HT-29 (cell line): ENCODE measurements at regions not wholly inside any gene's neighbourhood (a gene's known extent, or its start where the extent isn't known, plus 50 kb on each side); places are given as distances from the start of the nearest gene placed in this dataset.
A peak's percentile ranks its signal among the peaks of the same experiment; 100 is the strongest.

Experiments used
- DNase-seq: peaks from one replicate; pipeline ENCODE4 v3.0.0-alpha.2; 2015; ENCODE audit warnings: low spot score

DNA sequence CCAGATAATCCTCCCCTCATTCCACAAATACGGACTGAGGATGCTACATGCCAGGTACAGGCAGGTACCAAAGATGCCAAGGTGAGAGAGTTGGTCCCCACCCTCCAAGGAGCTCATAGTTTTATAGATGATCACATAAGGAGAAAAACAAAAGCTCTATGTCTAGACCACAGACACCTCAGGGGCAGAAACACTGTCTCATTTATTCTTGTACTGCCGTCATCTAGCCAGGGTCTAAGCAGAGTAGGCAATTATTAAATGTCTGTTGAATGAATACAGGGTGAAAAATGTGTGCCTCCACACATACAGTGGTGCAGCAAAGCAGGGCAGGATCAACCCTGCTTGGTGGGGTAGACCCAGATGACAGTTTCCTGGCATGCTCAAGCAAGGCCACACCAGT, 439.8 kb upstream of the JARID2 start:
- no peak for DNase-seq

DNA sequence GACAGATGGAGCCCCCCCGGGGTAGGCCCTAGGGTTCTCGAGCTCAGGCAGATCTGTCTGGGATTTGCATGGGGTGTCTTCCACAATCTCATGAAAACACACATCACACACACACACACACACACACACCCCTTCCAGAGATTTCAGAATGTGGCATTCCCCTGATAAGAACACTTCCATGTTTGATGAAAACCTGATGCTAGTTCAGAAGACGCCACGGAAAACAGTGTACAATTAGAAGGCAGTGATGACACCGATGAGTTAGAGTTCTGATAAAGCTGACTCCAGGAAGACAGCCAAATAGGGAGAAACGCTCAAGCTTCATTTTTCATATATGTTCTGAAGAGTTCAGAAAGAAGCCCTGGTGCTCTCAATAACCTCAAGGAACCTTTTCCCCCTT, 438.7 kb upstream of the JARID2 start:
- DNase-seq = no peak

DNA sequence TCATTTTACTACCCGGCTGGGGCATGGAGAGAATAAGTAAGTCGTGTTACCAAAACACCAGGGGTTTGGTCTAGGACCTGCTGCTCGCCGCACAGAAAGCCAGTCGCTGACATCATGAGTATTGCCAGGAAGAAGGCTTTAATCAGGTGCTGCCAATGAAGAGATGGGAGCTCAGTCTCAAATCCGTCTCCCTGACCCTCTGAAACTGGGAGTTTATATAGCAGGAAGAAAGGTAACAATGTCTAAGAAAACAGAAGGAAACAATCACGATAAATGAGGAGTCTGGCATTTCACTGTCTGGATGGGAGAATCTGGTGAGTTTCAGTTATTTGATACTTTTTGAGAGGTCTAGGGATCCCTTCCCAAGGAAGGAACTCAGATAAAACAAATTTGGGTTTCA, 437.9 kb upstream of the JARID2 start:
- DNase-seq = no peak

DNA sequence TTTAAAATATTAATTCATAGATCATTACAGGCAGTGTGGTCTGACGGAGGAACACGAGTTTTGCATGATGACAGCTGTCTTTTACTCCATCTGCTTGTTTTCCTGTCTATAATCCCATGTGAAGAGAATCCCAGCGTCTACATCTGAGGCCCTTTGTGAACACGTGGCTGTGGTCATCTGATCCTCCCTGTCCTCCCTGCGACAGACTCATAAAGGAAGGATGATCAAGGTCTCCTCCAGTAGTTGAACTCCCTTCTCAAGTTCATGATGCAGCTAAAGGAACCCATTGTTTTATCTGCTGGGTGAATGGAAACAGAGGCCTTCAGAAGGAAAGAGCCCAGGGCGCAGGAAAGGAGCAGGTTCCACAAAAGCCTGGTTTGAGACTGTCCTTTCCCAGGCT, 435.8 kb upstream of the JARID2 start:
- no peak for DNase-seq

DNA sequence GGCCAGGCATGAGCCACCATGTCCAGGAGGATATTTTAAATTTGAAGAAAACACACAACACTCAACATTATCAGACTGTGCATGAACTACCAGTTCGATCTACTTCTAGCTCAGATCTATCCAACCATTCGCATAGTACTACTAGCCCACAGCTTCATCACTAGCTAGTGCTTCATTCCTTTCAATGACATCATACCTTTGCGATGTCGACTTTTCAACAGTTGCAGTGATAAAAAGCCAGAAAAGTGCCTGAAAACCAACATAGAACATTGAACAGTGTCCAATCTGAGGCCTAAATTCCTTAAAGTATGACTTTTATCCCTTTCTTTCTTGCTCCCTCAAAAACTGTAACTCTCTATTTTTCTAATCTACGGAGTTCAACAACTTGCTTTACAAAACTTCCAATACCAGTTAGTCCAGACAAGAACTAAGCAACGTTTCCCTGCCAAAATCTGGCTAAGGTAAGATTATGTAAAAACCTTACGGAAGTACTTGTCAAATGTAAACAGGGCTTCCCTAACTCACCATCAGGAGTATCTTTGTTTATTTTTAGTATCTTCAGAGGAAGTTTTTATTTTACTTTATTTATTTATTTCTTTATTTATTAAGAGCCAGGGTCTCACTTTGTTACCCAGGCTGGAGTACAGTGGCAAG, 434.0 kb upstream of the JARID2 start:
- no peak for DNase-seq

DNA sequence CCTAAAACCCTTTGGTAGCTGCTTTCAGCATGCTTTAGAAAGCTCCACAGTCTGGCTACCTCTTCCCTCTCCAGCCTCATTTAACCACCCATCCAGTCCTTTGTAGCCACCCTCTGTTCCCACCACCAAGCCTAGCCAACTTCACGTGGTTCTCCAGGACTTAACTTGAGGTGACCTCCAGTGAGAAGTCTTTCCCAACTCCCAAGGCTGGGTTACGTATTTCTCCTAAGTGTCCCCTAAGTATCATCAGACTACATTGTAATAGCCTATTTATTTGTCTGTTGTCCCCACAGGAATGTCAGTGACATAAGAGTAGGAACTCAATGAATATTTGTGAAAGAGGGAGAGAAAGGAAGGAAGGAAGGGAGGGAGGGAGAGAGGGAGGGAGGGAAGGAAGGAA, 431.9 kb upstream of the JARID2 start:
- no peak for DNase-seq

DNA sequence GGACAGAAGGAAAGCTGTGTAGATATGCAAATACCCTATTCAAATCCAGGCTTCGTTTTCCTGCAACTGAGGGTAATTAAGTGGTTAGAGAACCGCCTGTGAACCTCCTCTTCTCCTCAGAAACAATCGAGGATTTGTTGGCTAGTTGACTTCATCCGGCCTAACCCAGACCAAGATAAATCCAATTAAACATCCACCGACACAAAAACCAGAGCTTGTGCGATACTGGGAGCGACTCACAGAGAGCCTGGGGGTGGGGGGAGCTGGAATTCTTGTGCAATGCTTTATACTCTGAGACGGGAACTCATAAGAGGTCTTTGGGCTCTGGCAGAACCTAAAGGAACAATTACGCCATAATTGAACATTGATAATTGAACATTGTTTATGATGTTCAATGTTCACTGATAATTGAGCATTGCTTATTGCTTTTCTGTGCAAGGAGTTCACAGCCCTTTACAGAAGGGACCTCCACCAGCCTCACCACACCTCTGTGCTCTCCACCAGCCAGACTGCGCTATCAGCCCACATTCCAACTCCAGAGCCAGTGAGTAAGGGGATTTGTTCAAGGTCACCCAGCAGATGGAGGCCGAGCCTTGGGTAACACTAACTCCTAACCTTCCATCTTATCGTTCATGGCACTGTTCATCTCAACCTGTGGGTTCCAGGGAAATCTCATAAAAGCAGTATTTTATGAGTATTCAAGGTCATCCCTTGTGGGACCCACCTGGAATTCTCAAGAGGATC, 429.6 kb upstream of the JARID2 start:
- DNase-seq = no peak

DNA sequence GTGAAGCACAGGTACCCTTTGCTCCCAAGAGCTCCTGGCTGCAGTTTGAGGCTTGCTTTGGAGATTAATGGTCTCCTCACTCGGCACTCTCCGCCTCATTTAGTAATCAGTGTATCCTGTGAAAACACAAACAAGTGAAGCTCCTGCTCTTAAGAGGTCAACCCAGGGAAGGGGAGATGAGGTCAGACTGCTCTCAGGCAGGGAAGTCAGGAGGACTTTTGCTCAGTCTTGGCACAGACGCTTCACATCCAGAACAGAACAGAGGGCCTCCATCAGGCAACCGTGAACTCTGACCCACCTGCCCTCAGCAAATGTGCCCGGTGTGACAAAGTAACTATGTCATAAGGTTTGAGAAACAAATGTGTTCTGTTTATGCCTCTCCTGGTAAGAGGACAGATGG, 428.8 kb upstream of the JARID2 start:
- DNase-seq = no peak

DNA sequence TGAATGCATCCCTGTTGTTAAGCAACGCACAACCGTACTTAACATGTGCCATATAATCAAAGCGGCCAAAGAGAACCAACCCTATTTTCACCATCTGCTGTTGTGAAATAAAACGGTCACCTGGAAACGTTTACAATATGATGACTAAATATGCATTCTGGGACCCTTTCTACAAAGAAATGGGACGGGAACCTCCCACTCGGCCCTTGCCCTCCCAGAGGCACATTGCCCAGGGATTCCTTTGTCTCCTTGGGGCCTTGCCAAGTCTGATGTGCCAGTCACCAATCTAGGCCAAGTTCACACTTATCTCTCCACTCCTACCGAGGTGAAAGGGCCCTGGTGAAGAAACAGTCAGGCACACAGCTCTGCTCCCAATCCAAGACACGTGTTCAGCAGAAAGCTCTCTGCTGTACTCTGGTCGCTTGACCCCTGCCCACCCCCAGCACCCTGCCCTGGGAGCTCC, 427.4 kb upstream of the JARID2 start:
- peak; percentile 13 for DNase-seq

DNA sequence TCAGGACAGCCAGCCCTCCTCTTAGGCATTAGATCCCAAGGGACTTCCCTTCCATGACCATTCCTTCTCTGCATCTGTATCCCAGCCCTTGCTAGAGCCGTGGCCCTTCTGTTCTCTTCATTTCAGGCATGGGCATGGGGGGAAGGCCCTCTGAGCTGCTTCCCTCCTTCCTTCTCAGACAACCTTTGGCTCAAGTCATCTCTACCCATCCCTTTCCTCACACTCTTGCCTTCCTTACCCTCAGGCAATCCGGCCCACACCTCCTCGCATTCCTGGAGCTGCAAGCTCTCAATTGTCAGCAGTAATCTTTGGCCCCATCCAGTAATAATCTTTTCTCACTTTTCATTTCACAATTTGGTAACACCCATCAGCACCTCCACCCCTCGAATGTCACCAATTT, 426.9 kb upstream of the JARID2 start:
- DNase-seq = no peak

DNA sequence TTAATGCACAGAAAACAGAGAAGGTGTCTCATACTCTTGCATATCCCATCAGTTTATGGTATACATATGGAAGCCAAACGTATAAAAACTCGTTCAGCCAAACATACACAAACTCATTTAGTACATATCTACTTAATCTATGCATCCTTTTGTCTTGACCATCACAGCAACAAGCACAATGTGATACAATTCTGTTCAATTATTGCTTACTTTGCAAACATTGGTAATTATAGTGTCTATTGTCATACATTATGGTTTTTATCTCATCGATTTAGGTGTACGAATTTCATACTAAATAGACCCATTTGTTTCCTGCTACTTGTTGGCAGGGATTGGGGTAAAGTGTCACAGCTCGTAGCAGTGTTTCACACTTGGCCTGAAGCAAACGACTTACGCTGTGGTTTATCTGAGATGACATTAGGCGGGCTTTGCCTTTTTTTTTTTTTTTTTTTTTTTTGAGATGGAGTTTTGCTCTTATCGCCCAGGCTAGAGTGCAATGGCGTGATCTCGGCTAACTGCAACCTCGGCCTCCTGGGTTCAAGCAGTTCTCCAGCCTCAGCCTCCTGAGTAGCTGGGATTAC, 425.9 kb upstream of the JARID2 start:
- DNase-seq = no peak

DNA sequence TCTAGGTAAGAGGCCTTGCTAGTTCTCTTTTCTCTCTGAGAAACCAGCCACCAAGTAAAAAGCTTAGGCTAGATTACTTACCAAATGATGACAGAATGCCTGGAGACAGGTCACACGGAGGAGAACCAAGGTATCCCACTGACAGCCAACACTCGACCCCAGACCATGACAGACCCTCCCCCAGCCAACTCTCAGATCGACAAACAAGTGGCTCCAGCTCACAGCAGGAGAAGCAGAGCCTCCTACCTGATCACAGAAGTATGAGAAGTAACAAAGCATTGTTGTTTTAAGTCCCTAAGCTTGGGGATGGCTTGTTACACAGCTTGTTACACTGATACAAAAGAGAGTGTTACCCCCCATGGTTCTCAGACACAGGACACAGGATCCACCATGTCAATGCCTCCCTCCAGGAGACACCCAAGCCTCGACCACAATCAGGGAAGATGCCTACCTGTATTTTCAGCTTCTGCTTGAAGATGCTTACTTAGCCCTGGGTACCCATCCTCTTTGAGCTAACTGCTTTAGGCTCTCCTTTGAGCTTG, 423.8 kb upstream of the JARID2 start:
- DNase-seq = no peak

DNA sequence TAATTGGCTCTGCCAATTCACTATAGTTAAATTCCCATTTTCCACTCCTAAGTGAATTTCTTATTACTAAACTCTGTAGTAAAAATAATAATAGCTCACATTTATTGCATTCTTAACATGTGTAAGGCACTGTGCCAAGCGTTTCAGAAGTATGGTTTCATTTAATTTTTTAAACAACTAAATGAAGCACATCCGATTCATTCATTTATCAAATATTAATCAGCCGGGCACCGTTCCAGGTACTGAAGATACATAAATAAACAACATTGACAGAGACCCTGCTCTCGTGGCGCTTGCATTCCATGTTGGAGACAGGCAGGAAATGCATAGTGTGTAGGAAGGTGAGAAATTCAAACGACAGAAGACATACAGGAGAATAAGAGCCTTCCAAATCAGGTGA, 423.2 kb upstream of the JARID2 start:
- DNase-seq = no peak

DNA sequence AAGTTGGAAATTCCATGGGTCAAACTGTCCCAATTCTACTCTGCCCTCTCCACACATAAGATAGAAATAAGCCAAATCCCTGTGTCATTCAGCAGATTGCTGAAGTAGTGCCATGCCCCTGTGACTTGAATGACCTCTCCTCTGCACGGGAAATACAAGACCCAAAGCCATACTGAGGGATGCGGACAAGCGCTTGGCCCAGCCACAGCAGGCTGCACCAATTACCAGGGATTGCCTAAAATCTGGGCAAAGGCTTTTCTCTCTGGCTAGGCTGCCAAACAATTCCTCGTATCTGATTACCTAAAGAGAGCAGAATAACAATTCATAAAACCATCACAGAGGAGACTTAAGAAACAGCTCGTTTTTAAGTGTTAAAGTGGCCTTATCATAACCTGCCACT, 421.8 kb upstream of the JARID2 start:
- no peak for DNase-seq

DNA sequence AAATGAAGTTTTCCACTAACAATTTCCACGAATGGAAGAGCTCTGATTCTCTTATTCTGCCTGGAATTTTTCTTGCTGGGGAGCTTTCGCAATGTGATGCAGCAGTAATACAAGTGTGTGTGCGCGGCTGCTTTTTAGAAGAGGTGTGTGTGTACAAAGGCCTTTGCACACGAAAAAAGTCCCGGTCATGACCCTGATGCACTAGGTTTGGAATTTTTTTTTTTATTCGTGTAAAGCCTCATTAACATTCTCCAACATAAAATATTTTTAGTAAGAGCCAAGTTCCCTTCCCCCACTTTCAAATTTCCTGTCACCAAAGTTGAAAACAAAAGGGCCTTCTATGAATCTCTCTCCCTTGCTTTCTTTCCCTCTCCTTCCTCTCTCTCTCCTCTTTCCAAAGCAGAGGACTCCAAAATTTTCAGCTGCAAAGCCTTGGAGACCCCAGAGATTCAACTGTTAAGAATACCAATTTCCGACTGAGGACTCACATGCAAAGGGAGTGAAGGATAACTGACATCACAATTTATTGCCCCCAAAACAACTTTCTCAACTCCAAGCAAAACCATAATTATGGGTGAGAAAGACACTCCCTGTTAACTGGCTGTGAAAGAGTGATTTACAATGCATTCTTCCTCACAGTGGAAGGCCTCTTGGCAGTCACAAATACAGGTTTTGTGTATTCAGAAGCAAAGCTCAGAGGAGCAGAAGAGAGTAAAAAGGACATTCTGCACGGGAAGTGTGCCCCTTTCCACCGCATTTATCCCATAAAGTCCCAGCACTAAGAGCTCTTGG, 421.2 kb upstream of the JARID2 start:
- no peak for DNase-seq

DNA sequence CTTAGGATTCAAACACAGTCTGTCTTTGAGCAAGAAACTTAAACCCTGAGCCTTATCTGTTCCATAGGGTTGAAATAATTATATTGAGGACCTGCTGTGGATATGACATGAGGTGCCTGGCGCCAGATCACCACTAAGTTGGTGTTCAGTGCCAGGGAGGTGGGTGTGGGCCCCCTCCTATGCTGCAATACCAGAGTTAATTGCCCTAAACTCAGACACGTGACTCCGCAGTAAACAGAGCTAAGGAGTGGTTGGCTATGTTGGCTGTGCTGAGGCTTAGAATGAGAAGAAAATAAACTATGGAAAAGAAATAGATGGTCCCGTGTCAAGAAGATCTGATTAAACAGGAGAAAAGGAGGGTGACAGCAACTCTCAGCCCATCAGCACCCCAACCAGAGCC, 419.4 kb upstream of the JARID2 start:
- DNase-seq = no peak

DNA sequence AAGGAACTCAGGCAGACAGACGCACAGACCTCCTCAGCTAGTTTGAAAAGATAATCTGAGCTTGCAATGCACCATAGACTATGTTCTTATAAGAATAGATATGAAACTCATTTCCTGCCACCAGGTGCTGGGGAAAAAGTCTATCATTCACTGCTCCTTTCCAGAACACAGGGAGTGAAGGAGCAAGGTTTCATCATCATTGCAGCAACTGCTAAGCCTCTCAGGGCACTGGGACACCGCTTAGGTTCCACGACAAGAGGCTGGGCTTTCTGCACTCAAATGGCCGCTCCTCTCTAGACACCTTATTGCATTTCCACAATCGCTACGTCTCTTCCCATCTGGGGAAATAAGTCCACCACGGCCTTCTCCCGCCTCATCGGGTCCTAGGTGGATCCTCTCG, 418.5 kb upstream of the JARID2 start:
- no peak for DNase-seq

DNA sequence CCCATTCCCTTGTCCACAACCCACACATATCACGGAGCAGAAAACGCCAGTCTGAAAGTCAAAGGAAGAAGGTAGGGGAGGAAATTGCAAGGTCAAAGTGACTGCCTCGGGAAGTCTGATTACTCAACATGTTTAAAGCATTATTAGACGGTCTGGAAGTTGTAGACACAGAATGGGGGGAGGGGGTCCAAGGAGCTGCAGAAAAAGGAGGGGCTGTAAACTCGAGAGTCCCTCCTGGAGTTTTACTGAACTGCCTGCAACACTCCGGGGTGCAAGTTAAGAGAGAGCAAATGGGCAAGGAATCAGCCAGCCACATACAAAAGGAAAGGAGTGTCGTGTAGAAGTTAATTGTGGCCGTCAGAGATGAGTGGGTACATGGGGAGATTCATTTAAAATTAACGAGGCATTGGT, 417.7 kb upstream of the JARID2 start:
- DNase-seq = no peak

DNA sequence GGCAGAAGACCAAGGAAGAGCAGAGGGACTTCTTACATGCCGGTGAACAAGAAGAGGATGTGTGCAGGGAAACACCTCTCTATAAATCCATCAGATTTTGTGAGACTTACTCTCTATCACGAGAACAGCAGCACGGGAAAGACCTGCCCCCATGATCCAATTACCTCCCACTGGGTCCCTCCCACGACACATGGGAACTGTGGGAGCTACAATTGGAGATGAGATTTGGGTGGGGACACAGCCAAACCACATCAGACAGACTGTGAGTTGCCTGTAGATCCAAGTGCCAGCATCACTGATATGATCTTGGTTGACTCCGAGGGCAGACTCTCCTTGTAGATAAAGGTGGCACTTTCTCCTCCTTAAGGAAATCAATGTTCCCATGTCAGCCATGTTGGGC, 414.8 kb upstream of the JARID2 start:
- DNase-seq = no peak

DNA sequence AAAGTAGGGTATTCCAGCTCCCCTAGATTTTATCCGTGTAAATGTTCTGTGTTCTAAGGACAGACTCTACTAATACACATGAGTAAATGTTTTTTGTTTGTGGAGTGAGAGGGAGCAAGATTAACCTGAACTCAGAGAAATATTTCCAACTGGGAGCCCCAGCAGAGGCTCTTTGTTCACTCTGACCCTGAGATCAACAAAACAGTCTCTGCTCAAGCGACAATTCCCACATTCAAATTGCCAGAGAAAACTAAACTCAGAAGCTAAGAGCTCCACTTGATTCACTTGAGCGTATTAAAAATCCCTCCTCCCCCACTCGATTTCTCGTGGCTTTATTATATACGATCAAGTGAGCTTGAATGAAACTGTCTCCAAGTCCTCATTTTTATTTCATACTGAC, 413.9 kb upstream of the JARID2 start:
- no peak for DNase-seq

DNA sequence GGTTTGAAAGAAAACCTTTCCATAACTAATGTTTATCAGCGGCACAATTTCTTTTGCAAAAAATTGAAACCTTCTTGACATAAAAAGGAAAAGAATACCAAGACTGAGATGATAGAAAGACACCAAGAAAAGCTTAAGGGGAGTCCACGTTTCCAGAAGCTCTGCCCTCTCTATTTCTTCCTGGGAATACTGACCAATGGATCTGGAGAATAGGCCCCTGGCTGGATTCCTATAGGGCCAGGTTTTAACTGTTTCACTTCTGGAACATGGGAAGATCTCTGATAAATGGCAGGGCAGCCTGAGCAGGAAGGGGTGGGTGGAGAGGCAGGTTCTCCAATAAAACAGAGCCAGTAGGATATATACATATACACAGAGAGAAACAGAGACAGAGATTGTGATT, 413.4 kb upstream of the JARID2 start:
- DNase-seq = no peak
